Prostate gland (tissue), 2 donors: ENCODE measurements at regions not wholly inside any gene's neighbourhood (a gene's known extent, or its start where the extent isn't known, plus 50 kb on each side); places are given as distances from the start of the nearest gene placed in this dataset.

ENCODE experiments used
- POLR2A ChIP-seq: fragments of 450-650 bp; IDR thresholded peaks from one replicate; pipeline ENCODE4 v1.6.1; 2016; ENCODE audit warnings: antibody characterized with exemption, mild to moderate bottlenecking
- POLR2AphosphoS5 ChIP-seq: sonication (generic); formaldehyde crosslinking; IDR thresholded peaks from one replicate; pipeline ENCODE4 v1.6.1; 2017; ENCODE audit warnings: antibody characterized with exemption
- TF ChIP-seq, protein P1 (sequence below), 4 experiments: fragments of 200-600 bp in 2 of 4; fragments of 450-650 bp in 2 of 4; sonication (generic) in 2 of 4; IDR thresholded peaks; 1 replicate in 3 of 4; 2 replicates in 1 of 4; pipeline ENCODE4 v1.5.1; 2016 to 2019; ENCODE audit warnings: antibody characterized with exemption in 4 of 4, mild to moderate bottlenecking in 2 of 4, moderate library complexity in 2 of 4

DNA sequence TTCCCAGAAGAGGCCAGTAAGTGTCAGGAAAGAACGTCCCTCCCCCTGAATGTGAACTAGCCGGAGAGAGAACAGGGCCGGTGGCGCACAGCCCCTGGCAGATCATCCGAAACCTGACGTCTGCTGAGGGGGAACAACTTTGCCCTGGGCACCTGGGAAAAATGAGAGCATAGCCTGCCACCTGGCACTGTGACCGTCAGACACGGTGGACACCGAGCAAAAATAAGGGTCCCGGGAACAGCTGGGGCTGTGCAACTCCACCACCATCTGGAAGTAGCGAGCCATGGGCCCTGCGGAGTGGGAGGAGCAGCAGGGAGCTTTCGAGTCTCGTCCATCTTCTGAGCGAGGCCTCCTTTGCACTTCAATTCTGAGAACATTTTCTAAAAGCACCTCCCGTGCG, 110.8 kb downstream of the EDN3 start:
- TF ChIP-seq, protein P1, sequence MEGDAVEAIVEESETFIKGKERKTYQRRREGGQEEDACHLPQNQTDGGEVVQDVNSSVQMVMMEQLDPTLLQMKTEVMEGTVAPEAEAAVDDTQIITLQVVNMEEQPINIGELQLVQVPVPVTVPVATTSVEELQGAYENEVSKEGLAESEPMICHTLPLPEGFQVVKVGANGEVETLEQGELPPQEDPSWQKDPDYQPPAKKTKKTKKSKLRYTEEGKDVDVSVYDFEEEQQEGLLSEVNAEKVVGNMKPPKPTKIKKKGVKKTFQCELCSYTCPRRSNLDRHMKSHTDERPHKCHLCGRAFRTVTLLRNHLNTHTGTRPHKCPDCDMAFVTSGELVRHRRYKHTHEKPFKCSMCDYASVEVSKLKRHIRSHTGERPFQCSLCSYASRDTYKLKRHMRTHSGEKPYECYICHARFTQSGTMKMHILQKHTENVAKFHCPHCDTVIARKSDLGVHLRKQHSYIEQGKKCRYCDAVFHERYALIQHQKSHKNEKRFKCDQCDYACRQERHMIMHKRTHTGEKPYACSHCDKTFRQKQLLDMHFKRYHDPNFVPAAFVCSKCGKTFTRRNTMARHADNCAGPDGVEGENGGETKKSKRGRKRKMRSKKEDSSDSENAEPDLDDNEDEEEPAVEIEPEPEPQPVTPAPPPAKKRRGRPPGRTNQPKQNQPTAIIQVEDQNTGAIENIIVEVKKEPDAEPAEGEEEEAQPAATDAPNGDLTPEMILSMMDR (IDR thresholded peaks at IDR 0.05) = no peak
- TF ChIP-seq POLR2A (no peak), POLR2AphosphoS5 (no peak)
